ENCODE measurements at regions not wholly inside any gene's neighbourhood (a gene's known extent, or its start where the extent isn't known, plus 50 kb on each side); places are given as distances from the start of the nearest gene placed in this dataset.

DNA sequence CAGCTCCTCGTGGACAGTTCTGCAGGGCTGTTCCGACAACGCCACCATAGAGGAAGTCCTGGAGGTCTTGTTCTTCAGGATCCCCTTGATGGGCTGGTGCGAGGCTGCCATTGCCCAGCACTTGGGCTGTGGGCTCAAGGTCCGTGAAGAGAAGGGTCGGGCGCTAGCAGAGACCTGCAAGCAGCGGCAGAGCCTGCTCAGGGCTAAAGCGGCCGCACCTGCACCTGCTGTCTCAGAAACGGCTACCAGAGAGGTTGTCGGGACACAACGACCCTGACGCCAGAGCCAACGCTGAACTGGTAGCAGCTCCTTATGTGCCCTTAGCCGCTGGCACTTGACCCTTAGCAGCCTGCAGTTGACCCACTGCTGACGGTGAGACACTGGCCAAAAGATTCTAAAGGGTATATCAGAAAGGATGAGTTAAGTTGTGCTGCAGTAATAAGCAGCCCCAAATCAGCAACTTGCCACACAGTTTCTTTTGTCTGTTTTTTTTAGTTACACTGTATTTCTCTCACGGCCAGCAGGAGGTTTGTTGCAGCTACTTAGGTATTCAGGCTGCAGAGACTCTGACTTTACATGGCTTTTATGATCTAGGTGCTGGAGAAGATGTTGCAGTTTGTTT lies 55.5 kb upstream of the ST6GAL2 start:
- DNase-seq, result no peak

GRCh38 chr2:106943468-106944200 lies 57.7 kb upstream of the ST6GAL2 start:
- no peak for DNase-seq

DNA sequence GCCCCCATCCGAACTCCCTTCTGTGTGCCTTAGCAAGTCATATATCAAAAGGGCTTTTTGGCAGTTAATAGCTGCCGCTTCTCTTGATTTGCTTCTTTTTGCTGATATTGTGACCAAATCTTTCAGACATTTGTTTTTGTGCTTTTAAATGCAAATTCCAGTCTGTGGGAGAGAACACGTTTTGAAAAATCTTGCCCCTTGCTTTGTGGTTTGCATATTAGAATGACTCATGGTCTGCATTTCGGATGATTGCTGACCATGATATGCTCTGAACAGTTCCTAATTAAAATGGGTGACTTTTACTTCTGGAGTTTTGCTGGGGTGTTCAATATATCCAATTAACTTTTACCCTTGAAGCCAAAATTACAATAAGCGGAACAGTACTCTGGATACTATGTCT lies 58.2 kb upstream of the ST6GAL2 start:
- no peak for DNase-seq

DNA sequence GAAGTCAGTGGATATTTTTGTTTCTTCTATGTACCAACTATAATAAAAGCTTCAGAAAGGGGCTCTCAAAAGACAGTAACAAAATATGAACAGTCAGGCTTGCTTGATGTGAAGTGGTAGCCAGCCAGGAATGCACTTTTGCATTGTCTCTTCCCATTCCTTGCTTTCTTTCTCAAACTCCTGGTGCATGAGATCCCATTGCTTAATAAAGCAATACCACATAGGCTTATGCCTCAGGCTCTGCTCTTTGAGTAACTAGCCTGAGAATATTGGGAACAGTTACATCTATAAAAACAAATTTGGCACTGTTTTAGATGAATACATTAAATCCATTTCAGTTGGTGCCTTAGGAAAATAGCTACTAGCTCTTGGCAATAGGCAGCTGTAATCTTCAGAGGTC lies 62.6 kb upstream of the ST6GAL2 start:
- DNase-seq, result no peak

- no peak for DNase-seq
Observed at GRCh38 chr2:106953236-106953635, 67.3 kb upstream of the ST6GAL2 start.

DNA sequence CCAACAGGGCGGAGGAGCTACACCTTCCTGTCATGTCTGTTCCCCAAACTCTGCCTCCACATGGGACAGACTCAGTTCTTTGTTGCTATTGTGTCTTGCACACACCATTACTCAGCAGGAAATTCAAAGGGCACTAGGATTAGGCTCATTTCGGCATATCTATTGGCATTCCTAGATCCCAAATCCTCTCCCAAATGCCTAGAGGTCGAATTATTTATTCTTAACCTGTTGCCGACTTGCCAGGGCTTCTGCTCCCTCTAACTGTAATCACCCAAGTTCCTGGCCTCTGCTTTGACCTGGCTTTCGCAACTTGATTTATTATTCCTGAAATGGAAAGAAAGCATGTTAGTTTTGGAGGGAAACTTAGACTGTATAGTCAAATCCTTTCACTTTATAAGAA lies 67.8 kb upstream of the ST6GAL2 start:
- no peak for DNase-seq

DNA sequence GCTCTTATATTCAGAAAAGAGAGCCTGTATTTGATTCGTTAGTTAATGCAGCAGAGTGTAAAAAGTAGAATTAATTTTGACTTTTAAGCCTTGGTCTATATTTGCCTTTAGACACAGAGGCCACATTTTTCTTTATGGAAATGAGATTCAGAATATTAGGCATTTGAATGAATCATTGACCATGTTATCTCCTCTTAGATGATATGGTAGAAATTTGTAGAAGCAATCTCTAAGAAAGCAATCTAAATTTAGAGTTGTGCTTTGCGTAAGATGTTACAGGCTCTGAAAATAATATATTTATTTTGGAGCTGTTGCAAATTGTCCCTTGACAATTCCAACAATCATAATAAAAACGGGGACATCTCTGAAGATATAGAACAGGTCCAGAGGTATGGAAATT lies 68.3 kb upstream of the ST6GAL2 start:
- no peak for DNase-seq

DNA sequence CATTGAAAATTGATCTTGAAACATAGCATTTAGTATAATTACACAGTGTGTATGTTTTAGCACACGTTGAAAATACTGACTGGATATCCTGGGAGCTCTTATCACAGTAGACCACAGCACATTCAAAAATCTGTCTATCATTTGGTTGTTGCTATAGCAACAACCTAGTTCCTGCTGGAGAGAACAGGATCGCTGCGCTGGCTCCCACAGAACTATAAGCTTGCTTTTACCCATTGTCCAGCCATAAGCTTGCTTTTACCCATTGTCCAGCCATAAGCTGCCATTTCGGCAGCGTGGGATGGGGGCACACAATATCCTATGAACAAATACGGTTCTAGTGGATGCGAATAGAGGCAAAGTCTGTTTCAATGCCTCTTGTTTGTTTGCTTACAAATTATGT lies 70.4 kb upstream of the ST6GAL2 start:
- DNase-seq, result no peak

DNA sequence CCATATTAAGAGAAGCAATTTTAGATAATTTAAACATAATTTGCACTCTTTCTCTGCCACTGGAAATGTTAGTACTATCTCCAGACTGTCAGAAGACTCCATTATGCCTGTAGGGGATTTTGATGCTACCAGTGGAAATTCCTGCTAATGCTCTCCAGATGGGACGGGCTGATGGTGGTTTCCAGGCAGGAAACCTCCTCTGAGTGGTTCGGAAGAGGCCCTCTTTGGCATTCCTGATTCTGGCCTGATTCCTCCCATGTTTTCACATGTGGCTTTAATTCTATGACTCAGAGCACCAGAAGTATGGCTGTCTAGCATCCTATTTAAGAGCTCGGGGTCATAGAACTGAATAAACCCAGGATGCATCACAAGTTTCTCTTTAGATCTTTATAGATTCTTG lies 70.9 kb upstream of the ST6GAL2 start:
- no peak for DNase-seq

DNA sequence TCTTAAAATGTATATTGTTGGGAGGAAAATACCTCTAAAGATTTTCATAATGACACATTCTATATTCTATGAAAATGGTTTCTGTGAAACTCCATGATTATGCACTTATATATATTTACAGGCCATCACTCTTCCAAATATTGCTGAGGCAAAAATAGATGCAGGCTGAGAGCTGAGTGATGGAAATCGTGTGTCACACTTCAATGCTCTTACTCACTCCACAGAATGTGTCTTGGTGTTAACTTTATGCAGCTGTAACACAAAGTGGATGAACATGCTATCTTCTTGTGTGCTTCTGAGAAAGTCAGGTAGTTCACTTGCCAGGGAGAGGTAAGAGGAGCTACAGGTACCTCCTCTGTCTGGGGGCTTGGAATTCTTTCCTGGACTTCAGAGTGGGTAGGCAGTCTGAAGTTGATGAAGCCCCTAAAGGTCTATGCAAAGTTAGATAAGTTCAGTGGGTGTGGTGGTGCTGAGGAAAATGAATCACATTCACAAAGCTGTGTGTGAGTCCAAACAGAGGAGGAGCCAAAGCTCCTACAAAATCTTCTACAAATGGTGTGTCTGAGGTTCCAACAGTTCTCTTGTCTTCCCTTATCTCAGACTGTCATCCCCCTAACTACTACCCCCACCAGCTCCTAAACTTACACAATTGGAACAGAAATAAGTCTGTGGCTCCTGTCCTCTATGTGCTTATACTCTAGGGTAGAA lies 74.2 kb upstream of the ST6GAL2 start:
- DNase-seq, result no peak

DNA sequence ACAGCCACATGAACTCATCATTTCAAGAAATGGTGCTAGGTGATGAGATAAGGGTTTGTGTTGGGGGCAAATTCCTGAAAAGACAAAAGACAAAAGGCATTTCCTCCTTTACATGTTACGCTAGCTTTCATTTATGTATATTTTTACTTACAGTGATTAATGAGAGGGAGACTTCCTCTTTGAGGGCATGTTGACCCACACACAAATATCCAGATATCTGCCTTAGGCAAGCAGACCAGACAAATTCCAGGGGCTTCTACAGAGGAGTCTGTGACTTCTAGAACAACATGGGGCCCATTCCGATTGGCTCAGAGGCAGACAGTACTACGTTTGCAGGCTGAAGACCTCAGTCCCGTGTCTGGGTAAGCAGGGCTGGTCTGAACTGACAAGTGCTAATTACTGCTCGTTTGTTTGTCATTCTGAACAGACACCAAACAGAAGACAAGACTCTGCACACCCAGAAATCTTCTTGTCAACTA lies 74.8 kb upstream of the ST6GAL2 start:
- peak in 1 of 2 experiments; percentile 21 for DNase-seq

DNA sequence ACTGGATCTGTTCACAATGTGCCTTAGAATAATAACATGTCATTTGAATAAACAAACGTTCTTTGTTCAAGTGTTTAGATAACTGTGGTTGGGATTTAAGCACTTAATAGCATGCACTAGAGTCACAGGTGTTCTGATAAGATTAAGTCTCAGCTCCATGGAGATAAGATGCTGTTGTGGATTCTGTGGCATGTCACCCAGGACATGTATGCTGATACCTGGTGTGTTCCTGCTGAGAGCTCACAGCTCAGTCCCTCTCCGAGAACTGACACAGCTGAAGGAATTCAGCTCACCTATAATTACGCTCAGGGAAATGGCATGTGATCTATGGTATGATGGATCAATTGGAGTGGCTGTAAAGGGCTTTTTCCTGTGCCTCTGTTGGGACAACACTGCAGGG lies 75.4 kb upstream of the ST6GAL2 start:
- DNase-seq, result no peak

DNA sequence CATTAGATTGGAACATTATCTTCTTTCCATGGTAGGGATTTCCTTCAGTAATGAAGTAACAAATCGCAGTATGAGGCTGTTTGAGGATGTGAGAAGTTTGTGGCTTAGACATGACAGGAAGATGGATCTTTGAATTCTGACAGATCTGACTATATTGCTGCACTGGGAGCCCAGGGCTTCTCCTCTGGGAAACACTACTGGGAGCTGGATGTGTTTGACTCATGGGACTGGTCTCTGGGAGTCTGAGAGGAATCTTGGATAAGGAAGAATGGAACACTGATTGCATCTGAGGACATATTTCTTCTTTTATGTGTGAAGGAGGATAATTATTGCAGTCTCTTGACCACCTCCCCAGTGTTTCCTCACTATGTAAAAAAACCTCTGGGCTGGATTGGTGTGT lies 77.2 kb upstream of the ST6GAL2 start:
- no peak for DNase-seq

DNA sequence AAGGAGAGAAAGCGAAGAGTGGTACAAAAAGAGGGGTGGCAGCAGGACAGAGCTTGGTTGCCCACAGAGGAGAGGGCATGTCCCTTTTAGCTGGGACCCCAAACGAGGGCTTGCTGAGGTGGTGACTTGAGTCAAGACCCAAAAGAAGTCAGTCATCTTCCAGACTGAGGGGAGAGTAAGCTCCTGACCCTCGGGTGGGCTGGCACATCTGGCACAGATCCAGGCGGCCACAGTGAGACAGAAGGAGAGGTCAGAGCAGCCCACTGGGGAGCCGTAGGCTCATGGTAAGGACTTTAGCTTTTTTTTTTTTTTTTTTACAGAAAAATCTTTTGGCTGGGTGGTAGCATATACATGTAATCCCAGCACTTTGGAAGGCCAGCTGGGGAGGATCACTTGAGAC lies 77.9 kb upstream of the ST6GAL2 start:
- no peak for DNase-seq

DNA sequence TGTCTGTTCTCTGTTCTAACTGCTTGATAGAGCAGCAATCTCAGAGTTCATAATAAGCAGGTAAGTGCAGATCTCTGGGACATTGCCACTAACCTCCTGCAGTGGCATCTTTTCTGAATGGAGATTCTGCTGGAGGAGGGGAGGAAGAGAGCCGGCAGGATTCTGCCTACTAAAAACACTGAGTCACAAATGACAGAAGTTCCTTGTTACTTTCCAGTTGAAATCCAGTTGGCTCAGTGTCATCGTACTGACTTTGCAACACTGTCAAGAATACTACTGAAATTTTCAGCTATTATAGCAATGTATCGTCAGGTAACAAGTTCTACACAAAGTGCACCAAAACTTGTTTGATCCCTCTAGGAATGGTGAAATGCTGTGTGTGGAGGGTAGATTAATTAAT lies 79.6 kb upstream of the ST6GAL2 start:
- DNase-seq, result no peak

GRCh38 chr2:106969777-106970176 lies 83.8 kb upstream of the ST6GAL2 start:
- DNase-seq, result no peak

- no peak for DNase-seq
Observed at GRCh38 chr2:106970471-106971261, 84.7 kb upstream of the ST6GAL2 start.

DNA sequence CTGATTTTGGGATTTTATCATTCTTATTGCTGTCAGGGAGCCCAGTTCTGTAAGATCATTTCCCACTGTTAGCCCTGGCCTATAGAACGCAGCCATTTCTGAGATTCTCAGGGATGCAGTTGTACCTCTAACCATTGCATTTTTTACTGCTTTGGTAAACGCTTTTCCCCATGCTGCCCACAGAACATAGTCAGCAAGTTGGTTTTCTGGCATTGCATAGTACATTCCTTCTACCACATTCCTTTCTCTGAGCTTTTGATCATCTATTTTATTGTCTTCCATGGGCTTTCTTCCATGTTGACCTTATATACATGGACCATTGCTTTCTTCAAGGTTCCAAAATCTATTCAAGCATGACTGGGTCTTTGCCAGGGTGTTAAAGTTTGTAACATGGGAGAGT lies 86.8 kb upstream of the ST6GAL2 start:
- DNase-seq, result no peak

GRCh38 chr2:106974891-106975290 lies 88.9 kb upstream of the ST6GAL2 start:
- no peak for DNase-seq

DNA sequence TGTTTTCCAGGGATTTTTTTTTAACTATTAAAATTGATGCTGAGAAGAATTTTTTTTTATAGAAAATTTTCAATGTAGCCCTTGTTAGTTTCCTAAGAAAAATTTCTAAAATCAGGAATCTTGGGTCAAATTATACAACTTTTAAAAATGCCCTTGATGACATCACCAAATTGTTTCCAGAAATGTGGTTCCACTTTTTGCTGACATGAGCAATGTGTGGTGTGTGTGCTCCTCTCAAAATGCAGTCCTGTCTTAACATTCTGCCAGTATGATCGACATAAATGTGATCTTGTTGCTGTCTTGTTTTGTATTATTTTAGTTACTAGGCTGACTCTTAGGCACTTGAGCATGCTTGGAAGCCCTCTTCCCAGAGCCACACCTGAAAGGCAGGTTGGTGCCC lies 89.7 kb upstream of the ST6GAL2 start:
- DNase-seq, result no peak

DNA sequence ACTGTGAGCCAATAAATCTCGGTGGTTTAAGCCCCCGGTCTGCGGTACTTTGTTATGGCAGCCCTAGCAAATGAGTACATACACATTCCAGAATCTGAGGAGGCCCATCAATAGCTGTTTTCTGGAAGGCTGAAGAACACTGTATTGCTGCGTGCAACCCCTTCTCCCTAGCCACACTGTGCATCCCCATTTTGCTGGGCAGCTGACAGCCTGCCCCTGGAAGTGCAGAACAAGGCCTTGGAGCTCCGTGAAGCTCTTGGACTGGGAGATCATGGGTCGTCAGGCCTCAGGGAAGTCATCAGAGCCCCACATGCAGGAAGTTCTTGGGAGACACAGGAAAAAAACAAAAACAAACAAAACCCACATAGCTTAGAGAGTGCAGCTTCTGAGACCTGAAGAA lies 90.6 kb upstream of the ST6GAL2 start:
- DNase-seq, result no peak

DNA sequence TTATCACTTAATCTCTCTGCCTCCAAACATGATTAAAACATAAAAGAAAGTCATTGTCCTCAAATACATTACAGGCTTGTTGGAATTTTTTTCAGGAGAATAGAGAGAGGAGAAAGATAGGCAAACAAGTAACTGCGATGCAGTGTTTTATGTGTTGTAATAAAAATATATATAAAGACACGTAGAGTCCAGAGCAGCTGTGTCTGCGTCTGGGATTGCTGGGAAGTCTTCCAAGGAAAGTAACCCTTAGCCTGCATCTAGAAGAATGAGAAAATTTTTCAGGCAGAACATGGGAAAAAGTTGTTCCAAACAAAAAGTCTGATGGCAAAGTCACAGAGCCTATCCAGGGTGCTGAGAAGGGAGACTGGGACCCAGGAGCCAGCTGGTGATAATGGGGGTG lies 91.8 kb upstream of the ST6GAL2 start:
- no peak for DNase-seq

DNA sequence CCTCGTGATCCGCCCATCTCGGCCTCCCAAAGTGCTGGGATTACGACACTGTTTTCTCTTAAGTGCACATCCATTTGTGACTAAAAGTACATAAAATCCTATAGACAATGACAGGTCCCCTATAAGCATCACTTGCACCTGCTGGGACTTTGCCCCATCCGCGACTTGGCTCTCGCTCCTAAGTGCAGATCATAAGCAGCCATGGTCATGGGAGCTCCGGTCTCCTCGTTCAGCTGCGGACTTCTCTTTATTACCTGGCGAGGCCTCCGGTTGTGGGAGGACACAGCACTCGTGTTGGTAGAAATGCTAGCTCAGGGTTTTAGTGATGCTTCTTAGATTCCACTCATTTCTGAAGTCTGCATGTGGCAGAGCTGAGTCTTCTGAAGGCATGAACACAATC lies 92.7 kb upstream of the ST6GAL2 start:
- DNase-seq, result no peak
